ENCODE measurements at regions not wholly inside any gene's neighbourhood (a gene's known extent, or its start where the extent isn't known, plus 50 kb on each side); places are given as distances from the start of the nearest gene placed in this dataset.

DNA sequence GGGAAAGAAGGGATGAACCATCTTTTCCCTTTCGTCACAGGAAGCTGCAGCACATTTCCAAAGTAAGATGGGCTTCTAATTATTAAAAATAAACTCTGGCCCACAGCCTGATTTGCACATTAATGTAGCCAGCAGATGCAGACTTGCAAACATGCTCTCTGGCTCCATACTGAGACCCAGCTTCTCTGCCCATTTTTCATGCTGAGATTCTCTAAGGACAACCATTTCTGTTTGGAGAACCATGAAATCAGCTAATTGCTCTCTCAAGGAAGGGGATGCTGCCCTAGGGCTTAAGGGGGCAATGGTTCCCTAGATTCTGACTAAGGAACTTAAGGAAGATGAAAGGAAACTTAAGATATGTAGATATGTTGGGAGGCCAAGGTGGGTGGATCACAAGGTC lies 63.0 kb upstream of the CES5A start:
- TF ChIP-seq CTCF (IDR thresholded peaks at IDR 0.05), result no peak
- Histone ChIP-seq H3K4me1 (no peaks in the 10 kb centered on the region), H3K9me3 (no peaks in the 10 kb centered on the region), H3K27me3 (ENCODE audit: low read depth) (peaks cover 4% of the 10 kb centered on the region), H3K27ac (no peak overlapping the region), H3K4me3 (no peak overlapping the region), H3K36me3 (no peaks in the 10 kb centered on the region)
- no peak for DNase-seq
- intact Hi-C loops (cut with DNase I), result no loop called here
- ATAC-seq, result no peak

- ATAC-seq (no peak), DNase-seq (no peak)
- TF ChIP-seq CTCF (IDR thresholded peaks at IDR 0.05), result no peak
- intact Hi-C loops (cut with DNase I), result no loop called here
- Histone ChIP-seq H3K27ac (no peak overlapping the region), H3K4me1 (no peaks in the 10 kb centered on the region), H3K36me3 (no peaks in the 10 kb centered on the region), H3K9me3 (no peaks in the 10 kb centered on the region), H3K27me3 (ENCODE audit: low read depth) (peaks cover 4% of the 10 kb centered on the region), H3K4me3 (no peak overlapping the region)
Measured at GRCh38 chr16:55933038-55933437, 57.9 kb upstream of the CES5A start.

GRCh38 chr16:55930036-55930435 lies 54.9 kb upstream of the CES5A start:
- no peak overlapping the region for H3K4me3 ChIP-seq
- no peak for TF ChIP-seq CTCF (IDR thresholded peaks at IDR 0.05)
- no peaks in the 10 kb centered on the region for H3K27me3 ChIP-seq (ENCODE audit: low read depth)
- H3K36me3 ChIP-seq, result no peaks in the 10 kb centered on the region
- intact Hi-C loops (cut with DNase I), result no loop called here
- H3K4me1 ChIP-seq, result no peaks in the 10 kb centered on the region
- no peak overlapping the region for H3K27ac ChIP-seq
- DNase-seq, result no peak
- no peak for ATAC-seq
- H3K9me3 ChIP-seq, result no peaks in the 10 kb centered on the region

GRCh38 chr16:55929181-55929580 lies 54.0 kb upstream of the CES5A start:
- DNase-seq, result no peak
- TF ChIP-seq CTCF (IDR thresholded peaks at IDR 0.05), result no peak
- Histone ChIP-seq H3K27ac (no peak overlapping the region), H3K27me3 (ENCODE audit: low read depth) (no peaks in the 10 kb centered on the region), H3K4me1 (no peaks in the 10 kb centered on the region), H3K4me3 (no peak overlapping the region), H3K9me3 (no peaks in the 10 kb centered on the region), H3K36me3 (no peaks in the 10 kb centered on the region)
- intact Hi-C loops (cut with DNase I), result no loop called here
- no peak for ATAC-seq

GRCh38 chr16:55925242-55925641 lies 50.1 kb upstream of the CES5A start:
- Histone ChIP-seq H3K4me1 (no peaks in the 10 kb centered on the region), H3K27me3 (ENCODE audit: low read depth) (no peaks in the 10 kb centered on the region), H3K4me3 (no peak overlapping the region), H3K9me3 (no peaks in the 10 kb centered on the region), H3K36me3 (no peaks in the 10 kb centered on the region), H3K27ac (no peak overlapping the region)
- ATAC-seq, result no peak
- TF ChIP-seq CTCF (IDR thresholded peaks at IDR 0.05), result no peak
- no peak for DNase-seq
- intact Hi-C loops (cut with DNase I), result no loop called here

All from lower lobe of right lung (tissue), 2 donors.